ENCODE measurements at regions not wholly inside any gene's neighbourhood (a gene's known extent, or its start where the extent isn't known, plus 50 kb on each side); places are given as distances from the start of the nearest gene placed in this dataset.

GRCh38 chr4:31059753-31060522 is 339.8 kb downstream of the PCDH7 start:
- no peak overlapping the region for H3K4me3 ChIP-seq (ENCODE audit: low read length)
- no peak for DNase-seq (ENCODE audit: low read depth)
- TF ChIP-seq CTCF (conservative IDR thresholded peaks at IDR 0.05; ENCODE audit: low read length) = no peak

- no peak overlapping the region for H3K4me3 ChIP-seq (ENCODE audit: low read length)
- no peak for DNase-seq (ENCODE audit: low read depth)
- no peak for TF ChIP-seq CTCF (conservative IDR thresholded peaks at IDR 0.05; ENCODE audit: low read length)
Observed at GRCh38 chr4:31065086-31065485, 344.9 kb downstream of the PCDH7 start.

- H3K4me3 ChIP-seq (ENCODE audit: low read length) = no peak overlapping the region
- TF ChIP-seq CTCF (conservative IDR thresholded peaks at IDR 0.05; ENCODE audit: low read length) = no peak
- no peak for DNase-seq (ENCODE audit: low read depth)
Observed at GRCh38 chr4:31068257-31069075, 348.3 kb downstream of the PCDH7 start.

GRCh38 chr4:31069151-31069550 is 349.0 kb downstream of the PCDH7 start:
- DNase-seq (ENCODE audit: low read depth) = no peak
- no peak overlapping the region for H3K4me3 ChIP-seq (ENCODE audit: low read length)
- no peak for TF ChIP-seq CTCF (conservative IDR thresholded peaks at IDR 0.05; ENCODE audit: low read length)

- H3K4me3 ChIP-seq (ENCODE audit: low read length) = no peak overlapping the region
- no peak for DNase-seq (ENCODE audit: low read depth)
- no peak for TF ChIP-seq CTCF (conservative IDR thresholded peaks at IDR 0.05; ENCODE audit: low read length)
Observed at GRCh38 chr4:31071508-31072486, 351.6 kb downstream of the PCDH7 start.

- H3K4me3 ChIP-seq (ENCODE audit: low read length) = no peak overlapping the region
- DNase-seq (ENCODE audit: low read depth) = no peak
- no peak for TF ChIP-seq CTCF (conservative IDR thresholded peaks at IDR 0.05; ENCODE audit: low read length)
Observed at GRCh38 chr4:31075969-31076368, 355.8 kb downstream of the PCDH7 start.
